Activated effector memory CD4-positive, alpha-beta T cell treated with Interleukin-2 at 50 U/mL for 16 hours (primary cell): ENCODE measurements at regions not wholly inside any gene's neighbourhood (a gene's known extent, or its start where the extent isn't known, plus 50 kb on each side); places are given as distances from the start of the nearest gene placed in this dataset.
"Not testable (repeated sequence)": the region's sequence is repeated elsewhere in the genome, so short reads cannot be mapped to it uniquely, and the experiment has no call there.

Source experiments
- DNase-seq: peaks from one replicate; pipeline ENCODE4 v3.0.0-alpha.2; 2020

DNA sequence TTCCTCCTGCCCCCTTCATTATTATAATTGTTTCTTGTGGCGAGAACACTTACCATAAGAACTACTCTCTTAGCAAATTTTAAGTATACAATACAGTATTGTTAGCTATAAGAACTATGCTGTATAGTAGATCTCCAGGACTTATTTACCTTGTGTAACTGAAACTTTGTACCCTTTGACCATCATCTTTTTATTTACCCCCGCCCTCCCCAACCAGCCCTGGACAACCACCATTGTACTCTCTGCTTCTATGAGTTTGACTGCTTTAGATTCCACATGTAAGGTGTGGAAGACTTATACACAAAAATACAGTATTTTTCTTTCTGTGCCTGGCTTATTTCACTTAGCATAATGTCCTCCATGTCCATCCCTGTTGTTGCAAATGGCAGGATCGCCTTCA, 161.1 kb downstream of the PHF8 start:
- DNase-seq: no peak

DNA sequence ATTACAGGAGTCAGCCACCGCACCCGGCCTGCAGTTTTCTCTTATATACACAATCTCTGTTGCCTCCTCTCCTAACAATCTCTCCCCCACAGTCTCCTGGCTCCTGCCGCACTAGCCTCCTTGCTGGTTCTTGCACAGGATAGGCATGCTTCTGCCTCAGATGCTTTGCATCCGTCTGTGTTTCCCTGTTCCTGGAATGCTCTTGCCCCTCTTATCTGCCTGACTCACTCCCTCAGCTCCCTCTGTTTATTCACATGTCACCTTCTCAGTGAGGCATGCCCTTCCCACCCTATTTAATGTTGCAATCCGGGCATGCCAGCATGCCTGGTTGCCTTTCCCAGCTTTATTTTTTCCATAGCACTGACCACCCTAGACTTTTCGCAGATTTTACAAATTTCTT, 161.9 kb downstream of the PHF8 start:
- DNase-seq: no peak

DNA sequence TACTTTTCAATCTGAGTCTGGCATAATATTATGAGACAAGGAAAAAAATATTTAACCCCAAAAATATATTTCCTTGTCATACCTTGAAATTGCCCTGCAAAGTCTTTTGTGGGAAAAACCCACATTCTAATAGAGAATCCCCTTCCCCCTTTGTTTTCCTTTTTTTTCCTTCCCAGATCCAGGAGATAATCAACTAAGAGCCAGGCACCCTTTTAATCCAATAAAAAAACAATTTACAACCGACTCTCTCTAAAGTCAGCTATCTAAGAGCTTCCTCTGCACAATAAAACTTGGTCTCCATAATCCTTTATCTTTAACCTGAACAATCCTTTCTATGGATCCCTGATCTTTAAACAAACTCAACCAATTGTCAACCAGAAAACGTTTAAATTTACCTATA, 163.5 kb downstream of the PHF8 start:
- not testable (repeated sequence) for DNase-seq

DNA sequence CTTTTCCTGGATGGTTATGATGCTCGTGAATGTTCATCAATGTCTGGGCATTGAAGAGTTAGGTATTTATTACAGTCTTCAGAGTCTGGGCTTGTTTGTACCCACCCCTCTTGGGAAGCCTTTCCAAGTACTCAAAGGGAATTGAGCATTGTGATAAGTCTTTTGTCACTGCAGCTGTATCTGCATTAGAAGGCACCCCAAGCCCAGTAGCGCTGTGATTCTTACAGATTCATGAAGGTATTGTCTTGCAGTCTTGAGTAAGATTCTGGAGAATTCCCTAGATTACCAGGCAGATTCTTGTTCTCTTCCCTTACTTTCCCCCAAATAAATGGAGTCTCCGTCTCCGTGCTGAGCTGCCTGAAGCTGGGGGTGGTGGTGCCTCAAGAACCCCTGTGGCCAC, 173.4 kb upstream of the HUWE1 start:
- DNase-seq: no peak

DNA sequence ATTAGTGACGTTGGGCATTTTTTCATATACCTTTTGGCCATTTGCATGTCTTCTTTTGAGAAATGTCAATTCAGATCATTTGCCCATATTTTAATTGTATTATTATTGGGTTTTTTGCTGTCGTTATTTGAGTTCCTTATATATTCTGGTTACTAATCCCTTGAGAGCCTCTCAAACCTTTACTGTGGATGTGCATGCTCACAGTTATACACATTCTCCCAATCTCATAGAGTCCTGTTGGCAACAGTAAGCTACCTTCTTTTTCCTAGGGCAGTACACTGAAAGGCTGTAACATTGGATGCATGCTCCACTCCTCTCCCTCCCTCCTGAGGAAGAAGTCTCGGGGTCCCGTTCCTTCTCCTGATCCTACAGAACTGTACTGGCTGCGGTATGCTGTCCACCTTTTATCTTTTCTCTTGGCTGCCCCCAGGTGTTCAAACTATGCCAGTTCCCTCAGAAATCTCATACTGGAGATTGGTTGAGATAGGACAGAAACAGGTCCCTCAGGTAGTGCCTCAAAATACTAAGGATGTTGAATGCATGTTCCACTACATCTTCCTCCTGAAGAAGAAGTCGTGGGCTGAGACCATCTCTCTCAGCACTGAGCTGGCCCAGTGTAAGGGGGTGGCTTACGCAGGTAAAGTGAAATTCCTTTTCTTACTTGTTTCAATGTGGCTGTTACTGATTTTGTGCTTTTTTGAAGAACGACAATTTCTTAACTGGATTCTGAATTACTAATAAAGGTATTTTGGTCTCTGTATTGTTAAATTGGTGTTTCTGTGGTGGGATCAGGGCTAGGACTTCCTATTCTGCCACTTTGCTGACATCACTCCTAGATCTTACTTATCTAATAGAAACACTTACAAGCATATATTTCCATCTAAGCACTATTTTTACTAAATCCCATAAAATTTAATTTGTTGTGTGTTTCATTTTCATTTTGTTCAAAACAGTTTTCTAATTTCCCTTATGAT, 145.4 kb upstream of the HUWE1 start:
- peak; percentile 9 for DNase-seq

DNA sequence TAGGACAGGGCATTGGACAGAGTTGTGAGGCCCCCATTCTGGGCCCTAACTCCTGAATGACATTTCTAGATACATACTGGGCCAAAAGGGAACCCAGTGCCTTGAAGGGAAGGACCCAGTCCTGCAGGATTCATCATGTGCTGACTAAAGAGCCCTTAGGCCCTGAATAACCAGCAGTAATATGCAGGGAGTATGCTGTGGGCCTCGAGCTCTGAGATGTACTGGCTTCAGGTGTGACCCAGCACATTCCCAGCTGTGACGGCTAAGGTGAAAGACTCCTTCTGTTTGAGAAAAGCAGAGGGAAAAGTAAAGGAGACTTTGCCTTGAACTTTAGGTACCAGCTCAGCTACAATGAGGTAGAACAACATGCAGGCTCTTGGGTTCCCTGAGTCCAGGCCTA, 138.2 kb upstream of the HUWE1 start:
- no peak for DNase-seq

DNA sequence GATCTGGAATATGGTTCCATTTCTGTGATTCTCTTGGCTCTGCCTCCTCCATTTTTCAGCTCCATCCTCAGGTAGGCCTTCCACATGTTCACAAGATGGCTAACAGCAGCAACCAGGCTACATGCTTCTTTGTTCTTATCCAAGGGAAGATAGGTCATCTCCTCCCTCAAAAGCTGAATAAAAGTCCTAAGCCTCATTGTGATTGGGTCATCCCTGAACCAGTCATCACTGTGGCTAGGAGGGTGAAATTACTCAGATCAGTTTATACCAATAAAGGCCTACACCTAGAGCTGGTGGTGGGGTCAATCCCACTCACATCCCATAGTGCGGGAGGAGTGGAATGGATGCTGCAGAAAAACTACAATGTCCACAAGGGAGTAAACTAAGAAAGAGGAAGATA, 131.6 kb upstream of the HUWE1 start:
- not testable (repeated sequence) for DNase-seq

DNA sequence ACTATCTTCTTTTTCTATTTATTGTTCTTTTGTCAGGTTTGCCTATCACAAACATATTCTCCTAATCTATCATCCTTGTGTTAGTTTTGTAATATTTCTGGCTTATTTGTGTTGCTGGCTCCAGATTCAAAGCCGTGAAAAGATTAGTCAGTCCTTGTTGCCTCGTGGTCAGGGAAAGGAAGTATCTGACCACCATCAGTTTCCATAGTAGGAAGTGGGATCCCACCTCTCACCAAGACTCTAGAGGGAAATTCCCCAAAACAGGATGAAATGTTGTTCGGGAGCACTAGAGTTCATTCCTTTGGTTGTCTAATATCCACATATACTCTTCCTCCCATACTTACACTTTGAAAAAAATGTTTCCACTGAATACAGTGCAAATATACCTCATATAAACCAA, 131.0 kb upstream of the HUWE1 start:
- DNase-seq: no peak

DNA sequence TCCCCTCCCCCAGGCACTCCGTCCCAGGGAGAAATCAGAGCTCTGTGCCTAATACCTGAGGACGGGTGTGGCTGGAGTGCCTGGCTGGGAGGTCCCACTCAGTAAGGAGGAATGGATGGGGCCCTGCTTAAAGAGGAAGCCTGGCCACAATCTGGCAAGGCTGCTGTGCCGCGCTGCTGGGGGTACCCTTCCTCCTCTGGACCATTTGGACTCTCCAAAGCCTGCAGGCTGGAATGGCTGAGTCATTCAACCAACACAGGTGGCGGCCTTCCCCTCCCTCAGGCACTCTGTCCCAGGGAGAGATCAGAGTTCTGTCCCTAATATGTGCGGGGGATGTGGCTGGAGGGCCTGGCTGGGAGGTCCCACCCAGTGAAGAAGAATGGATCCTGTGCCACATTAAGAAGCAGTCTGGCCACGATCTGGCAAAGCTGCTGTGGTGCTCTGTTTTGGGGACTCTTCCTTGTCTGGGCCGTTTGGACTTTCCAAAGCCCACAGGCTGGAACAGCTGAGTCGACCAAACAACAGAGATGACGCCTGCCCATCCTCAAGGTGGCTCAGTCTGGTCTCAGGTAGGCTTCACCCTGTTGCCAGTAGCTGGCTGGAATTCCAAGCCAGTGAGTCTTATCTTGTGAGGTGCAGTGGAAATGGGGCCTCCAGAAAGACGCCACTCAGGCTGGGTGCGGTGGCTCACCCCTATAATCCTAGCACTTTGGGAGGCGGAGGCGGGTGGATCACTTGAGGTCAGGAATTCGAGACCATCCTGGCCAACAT, 127.3 kb upstream of the HUWE1 start:
- DNase-seq: no peak

DNA sequence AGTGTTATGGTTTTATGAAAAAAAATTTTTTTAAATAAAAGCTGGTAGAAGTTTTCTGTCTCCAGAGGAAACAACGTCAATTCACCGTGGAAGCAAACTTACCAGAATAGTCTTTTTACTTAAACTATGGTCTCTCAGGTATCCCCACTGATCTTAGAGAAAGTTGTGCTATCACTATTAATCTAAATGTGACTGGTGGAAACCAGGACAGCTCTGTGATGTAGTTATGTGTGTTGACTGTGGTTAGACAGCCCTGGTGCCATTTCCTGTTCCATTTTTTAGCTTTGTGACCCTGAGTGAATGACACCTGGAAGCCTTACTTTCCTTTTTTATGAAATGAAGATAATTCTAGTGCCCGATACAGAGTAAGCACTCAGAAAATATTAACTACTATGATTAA, 111.8 kb upstream of the HUWE1 start:
- DNase-seq: no peak

DNA sequence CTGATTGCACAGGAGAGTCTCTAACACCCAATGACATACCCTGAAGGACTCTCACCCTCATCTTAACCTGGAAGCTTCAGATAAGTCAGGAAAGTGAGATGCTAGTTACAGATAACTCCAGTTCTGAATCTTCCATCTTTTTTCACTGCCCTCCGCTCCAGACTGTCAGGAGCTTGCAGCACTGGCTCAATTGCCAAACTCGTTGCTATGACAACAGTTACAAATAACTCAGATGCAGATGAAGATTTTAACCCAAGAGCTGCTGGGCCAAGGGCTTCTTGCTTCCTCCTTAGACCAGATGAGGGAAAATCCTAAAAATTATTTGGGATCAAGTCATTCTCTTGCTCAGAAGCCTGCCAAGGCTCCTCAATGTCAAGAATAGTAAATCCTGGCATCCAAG, 109.1 kb upstream of the HUWE1 start:
- DNase-seq: no peak

DNA sequence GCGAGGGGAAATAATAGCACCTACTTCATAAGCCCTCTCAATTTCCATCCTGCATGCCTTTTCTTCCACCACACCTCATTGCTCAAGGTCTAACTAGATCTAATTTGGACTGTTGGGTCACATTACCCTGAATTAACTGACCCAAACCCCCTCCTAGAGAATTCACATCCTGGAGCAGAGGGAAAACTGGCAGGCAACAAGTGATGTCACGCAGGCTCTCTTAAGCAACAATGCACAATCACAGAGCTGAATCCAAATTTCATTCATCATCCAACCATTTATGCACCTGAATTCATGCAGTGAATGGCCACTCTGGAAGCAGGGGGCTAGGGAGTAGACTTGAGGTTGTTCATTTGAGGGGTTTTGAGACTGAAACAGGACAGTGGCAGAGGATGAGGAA, 107.7 kb upstream of the HUWE1 start:
- DNase-seq: no peak

DNA sequence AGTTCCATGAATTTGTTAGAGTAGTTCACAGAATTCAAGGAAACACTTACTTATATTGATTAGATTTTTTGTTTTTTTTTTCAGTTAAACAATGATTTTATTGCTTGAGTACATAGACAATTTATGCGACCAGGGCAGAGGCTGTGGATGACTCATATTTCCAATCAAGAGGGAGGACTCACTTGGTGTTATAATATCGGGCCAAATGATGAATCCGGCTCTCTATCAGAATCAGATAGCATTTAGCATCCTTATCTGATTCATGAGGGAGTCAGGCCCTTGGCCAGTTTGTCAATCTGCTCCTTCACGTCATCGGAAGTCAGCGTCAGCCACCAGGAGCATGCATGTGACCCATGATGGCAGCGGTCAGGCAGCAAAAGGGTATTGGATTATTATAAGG, 82.3 kb upstream of the HUWE1 start:
- no peak for DNase-seq

DNA sequence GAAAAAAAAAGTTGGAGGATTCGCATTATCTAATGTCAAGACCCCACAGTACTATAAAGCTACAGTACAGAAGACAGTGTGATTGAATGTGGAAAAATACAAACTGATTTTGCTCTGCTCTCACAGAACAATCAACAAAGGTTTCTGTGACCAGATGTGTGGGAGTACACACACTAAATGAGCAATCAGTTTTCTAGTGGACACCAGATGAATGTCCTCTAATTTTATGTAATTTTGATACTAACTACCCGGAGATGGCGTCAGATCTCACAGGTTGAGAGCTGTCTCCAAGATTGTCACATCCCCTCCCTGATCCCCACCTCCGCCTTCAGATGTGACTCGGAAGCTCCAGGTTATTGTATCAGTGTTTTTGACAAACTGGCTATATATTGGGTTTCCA, 81.9 kb upstream of the HUWE1 start:
- no peak for DNase-seq

DNA sequence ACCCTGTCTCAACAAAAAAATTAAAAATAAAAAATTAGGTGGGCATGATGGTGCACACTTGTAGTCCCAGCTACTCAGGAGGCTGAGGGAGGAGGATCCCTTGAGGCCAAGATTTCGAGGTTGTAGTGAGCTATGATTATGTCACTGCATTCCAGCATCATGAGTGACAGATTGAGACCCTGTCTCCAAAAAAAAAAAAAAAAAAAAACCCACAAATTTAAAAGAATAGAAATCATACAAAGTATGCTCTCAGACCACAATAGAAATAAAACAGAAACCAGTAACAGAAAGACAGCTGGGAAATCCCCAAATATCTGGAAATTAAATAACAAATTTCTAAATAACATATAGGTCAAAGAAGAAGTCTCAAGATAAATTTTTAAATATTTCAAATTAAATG, 81.0 kb upstream of the HUWE1 start:
- no peak for DNase-seq

DNA sequence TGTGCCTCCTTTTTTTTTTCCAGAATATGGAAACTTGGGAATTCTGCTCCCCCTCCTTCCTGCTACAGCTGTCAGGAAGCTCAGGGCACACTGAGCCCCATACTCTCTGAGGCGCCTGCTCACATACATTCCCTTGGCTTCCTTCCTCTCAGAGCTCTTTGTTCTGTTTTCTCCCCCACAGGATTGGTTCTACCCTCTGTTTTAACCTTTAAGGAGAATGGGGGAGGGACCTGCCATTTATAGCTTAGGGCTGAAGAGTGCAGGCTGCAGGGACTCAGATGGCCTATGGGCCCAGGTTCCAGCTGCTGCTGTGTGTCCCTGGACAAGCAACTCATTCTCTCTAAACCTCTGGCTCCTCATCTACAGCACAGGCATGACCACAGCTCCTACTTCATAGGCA, 70.7 kb upstream of the HUWE1 start:
- DNase-seq: not testable (repeated sequence)

DNA sequence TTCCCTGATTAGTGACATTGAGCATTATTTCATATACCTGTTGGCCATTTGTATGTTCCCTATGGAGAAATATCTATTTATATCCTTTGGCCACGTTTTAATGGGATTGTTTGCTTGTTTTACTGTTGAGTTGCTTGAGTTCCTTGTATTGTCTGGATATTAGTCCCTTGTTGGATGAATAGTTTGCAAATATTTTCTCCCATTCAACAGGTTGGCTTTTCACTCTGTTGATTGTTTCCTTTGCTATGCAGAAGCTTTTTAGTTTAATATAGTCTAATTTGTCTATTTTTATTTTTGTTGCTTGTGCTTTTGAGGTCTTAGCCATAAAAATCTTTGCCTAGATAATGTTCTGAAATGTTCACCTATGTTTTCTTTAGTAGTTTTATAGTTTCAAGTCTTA, 60.2 kb upstream of the HUWE1 start:
- no peak for DNase-seq

DNA sequence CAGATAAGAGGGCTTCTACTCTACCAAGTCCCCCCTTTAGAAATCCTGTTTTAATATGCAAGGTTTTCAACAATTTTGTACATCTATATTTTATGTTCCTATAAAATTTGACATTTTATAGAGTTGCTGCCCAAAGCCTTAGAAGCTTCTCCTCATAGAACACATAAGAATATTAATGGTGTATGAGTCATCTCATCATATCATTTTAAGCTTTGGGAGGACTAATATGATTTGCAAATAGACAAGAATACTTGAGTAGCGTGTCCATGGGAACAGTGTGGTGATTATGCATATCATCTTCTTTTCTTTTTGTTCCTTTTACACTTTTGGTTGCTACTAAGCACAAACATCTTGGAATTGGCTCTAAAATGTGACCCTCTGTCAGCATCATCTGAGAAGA, 56.7 kb upstream of the HUWE1 start:
- no peak for DNase-seq

DNA sequence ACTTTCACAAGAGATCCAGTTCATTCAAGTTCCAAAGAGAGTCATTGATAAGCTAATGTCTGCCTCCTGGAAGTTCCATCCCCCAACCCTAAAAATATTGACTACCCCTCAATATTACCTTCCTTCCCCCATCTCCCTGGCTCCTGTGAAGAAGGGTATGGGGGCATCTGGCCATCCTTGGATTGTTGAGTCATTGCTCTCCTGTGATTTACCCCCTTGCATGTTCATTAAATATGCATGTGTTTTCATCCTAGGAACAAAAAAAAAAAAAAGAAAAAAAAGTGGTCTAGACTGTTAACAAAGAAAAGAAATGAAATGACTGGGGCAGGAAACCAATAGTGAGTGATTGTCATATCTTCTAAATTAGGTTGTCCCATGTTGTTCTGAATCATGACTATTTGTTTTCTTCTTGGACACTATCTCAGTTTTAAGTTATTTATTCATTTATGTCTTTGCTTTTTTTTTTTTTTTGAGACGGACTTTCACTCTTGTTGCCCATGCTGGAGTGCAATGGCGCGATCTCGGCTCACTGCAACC, 51.9 kb upstream of the HUWE1 start:
- no peak for DNase-seq
